Effector memory CD8-positive, alpha-beta T cell (primary cell): ENCODE measurements at regions not wholly inside any gene's neighbourhood (a gene's known extent, or its start where the extent isn't known, plus 50 kb on each side); places are given as distances from the start of the nearest gene placed in this dataset.

Source experiments
- ATAC-seq: fragments of 150-1000 bp; cut with Tn5 transposase; replicated peaks from 2 replicates; pipeline ENCODE4 v1.10.0; 2021; ENCODE audit warnings: mild to moderate bottlenecking, moderate library complexity
- DNase-seq, 3 experiments: peaks; one replicate each; pipeline ENCODE4 v3.0.0; 2021
- H3K27ac Mint-ChIP-seq, 2 donors: one replicate each; pipeline ENCODE4 v1.8.0; 2022; ENCODE audit warnings: mild to moderate bottlenecking in 2 of 2, mixed read lengths in 2 of 2, moderate library complexity in 2 of 2
- H3K27me3 Mint-ChIP-seq, 2 donors: one replicate each; pipeline ENCODE4 v1.8.0; 2022; ENCODE audit warnings: mixed read lengths in 2 of 2
- H3K36me3 Mint-ChIP-seq: one replicate; pipeline ENCODE4 v1.8.0; 2022; ENCODE audit warnings: mild to moderate bottlenecking, moderate library complexity, mixed read lengths; ENCODE audit not compliant: insufficient read depth
- H3K4me1 Mint-ChIP-seq, 2 donors: one replicate each; pipeline ENCODE4 v1.8.0; 2022; ENCODE audit warnings: low read depth in 2 of 2, mixed read lengths in 2 of 2
- H3K4me3 Mint-ChIP-seq, 2 donors: one replicate each; pipeline ENCODE4 v1.8.0; 2022; ENCODE audit warnings: mild to moderate bottlenecking in 2 of 2, mixed read lengths in 2 of 2, moderate library complexity in 2 of 2
- H3K9me3 Mint-ChIP-seq, 2 donors: one replicate each; pipeline ENCODE4 v1.8.0; 2022; ENCODE audit warnings: mixed read lengths in 2 of 2

- Mint-ChIP-seq H3K36me3 (no peaks in the 10 kb centered on the region), H3K4me3 (no peak overlapping the region), H3K9me3 (no peaks in the 10 kb centered on the region), H3K27ac (no peak overlapping the region), H3K4me1 (no peaks in the 10 kb centered on the region), H3K27me3 (no peaks in the 10 kb centered on the region)
- DNase-seq = no peak
- no peak for ATAC-seq
Measured at GRCh38 chr1:199545780-199546179, 481.7 kb upstream of the NR5A2 start.

DNA sequence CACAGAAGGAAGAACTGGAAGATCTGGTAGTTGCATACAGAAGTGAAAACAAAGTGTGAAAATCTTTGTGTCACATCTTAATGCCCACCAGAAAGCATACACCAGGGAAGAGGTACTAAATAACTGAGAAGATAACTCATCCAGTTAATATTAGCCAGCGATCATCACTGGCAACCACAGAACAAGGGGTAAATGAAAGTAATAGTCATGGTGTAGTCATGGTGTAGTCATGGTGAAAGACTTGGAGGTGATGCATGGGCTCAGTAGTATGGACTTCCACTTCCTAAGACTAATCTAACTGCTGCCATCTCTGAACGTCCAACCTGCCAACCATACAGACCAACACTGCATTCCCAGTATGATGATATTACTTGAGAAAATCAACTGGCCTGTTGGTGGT lies 481.2 kb upstream of the NR5A2 start:
- Mint-ChIP-seq H3K4me3 (no peak overlapping the region), H3K27me3 (no peaks in the 10 kb centered on the region), H3K27ac (no peak overlapping the region), H3K4me1 (no peaks in the 10 kb centered on the region), H3K9me3 (no peaks in the 10 kb centered on the region), H3K36me3 (no peaks in the 10 kb centered on the region)
- DNase-seq (no peak), ATAC-seq (no peak)

DNA sequence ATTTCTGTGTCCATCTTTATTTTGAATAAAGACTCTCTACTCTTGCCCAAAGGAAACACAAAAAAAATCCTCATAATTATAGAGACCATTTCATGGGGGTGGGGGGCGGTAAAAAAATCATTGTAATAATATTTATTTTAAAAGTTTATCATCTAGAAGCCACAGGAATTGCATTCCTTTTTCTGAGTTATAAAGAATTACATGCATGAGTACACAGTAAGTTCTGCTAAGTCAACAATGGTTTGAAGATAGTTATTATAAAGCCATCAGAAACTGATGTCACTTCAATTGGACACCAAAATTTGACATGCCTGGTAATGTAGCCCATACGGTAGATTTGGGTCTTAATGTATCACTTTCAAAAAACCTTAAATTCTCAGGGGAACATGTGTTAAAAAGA lies 478.1 kb upstream of the NR5A2 start:
- DNase-seq = no peak
- H3K36me3 Mint-ChIP-seq = no peaks in the 10 kb centered on the region
- H3K27ac Mint-ChIP-seq = no peak overlapping the region
- ATAC-seq = no peak
- peaks cover 12 to 19% of the 10 kb centered on the region in 2 donors for H3K27me3 Mint-ChIP-seq
- H3K4me3 Mint-ChIP-seq = no peak overlapping the region
- no peaks in the 10 kb centered on the region for H3K4me1 Mint-ChIP-seq
- H3K9me3 Mint-ChIP-seq = no peaks in the 10 kb centered on the region

DNA sequence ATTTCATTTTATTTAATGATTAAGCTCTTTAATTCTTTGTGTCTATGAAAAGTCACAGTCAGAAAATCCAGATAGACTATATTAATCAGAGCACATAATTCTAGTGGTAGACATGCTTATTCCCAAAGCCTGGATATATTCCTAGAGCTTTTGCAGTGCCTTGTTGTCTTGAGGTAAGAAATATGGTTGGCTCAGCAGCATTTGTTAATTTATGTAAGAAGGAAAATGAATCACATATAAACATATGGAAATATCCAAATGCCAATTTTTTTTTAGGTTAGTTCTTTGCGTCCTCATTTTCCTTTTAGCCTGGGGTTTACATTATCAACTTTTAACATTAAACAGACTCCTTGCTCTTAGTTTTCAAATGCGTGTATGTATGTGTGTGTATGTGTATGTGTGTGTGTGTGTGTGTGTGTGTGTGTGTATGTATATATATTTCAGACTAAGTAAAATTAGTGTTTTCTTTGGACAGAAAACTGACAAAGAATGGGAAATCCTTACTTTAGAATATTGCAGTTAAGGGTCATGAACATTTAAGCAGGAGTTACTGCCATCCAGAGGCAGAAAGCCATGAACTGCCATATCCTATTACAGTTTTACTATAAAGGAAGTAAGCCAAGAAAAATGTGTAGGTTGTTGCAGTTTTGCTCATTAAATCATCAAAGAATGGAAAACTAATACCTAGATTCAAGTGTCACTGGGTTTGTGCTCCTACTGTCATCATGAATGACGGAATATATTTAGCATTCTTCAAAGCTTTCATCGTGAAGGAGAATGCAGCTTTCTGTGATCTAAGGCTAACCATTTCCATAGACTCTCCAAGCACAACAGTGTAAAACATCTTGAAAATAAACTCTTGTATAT lies 477.1 kb upstream of the NR5A2 start:
- H3K36me3 Mint-ChIP-seq = no peaks in the 10 kb centered on the region
- H3K4me3 Mint-ChIP-seq = no peak overlapping the region
- DNase-seq (no peak), ATAC-seq (no peak)
- no peaks in the 10 kb centered on the region for H3K4me1 Mint-ChIP-seq
- H3K9me3 Mint-ChIP-seq = no peaks in the 10 kb centered on the region
- H3K27me3 Mint-ChIP-seq = peaks cover 12 to 19% of the 10 kb centered on the region in 2 donors
- no peak overlapping the region for H3K27ac Mint-ChIP-seq

DNA sequence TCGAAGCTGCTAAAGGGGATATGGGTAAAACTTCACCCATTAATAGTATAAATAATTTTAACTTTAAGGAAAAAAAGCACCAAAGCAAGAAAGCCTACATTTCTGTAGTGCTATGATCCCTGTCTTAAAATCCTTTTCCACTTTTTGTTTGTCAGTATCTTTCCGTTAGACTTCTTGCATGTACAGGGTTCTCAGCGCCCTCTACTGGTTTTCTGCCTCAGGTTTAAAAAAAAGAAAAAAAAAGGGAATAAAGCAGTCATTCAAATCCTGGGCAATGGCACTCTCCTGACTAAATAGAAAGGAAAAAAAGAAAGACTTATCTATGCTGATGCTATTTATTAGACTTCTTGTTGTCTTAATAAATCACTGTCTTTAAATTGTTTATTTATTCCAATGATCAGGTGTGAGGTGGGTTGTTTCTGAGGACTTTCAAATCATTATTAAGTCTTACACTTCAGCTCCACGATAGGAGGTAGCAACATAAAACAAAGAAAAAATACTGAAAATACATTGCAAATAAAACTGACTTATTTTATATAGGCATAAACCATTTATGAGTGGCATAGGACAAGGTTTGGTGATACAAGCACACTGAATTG lies 475.4 kb upstream of the NR5A2 start:
- no peaks in the 10 kb centered on the region for H3K36me3 Mint-ChIP-seq

GRCh38 chr1:199553104-199553503 lies 474.4 kb upstream of the NR5A2 start:
- no peaks in the 10 kb centered on the region for H3K4me1 Mint-ChIP-seq
- no peak overlapping the region for H3K4me3 Mint-ChIP-seq
- H3K27me3 Mint-ChIP-seq = peaks cover 12 to 19% of the 10 kb centered on the region in 2 donors
- no peak for DNase-seq
- ATAC-seq = no peak
- no peak overlapping the region for H3K27ac Mint-ChIP-seq
- H3K36me3 Mint-ChIP-seq = no peaks in the 10 kb centered on the region
- no peaks in the 10 kb centered on the region for H3K9me3 Mint-ChIP-seq

More for the DNA sequence above, 475.4 kb upstream of the NR5A2 start:
- H3K4me3 Mint-ChIP-seq = no peak overlapping the region
- H3K27me3 Mint-ChIP-seq = peaks cover 12 to 19% of the 10 kb centered on the region in 2 donors
- DNase-seq (no peak), ATAC-seq (no peak)
- no peak overlapping the region for H3K27ac Mint-ChIP-seq
- H3K9me3 Mint-ChIP-seq = no peaks in the 10 kb centered on the region
- H3K4me1 Mint-ChIP-seq = no peaks in the 10 kb centered on the region

GRCh38 chr1:199561334-199561733 lies 466.2 kb upstream of the NR5A2 start:
- Mint-ChIP-seq H3K4me1 (no peaks in the 10 kb centered on the region), H3K9me3 (no peaks in the 10 kb centered on the region), H3K27me3 (peaks cover 0 to 28% of the 10 kb centered on the region in 2 donors), H3K36me3 (no peaks in the 10 kb centered on the region), H3K4me3 (no peak overlapping the region), H3K27ac (no peak overlapping the region)
- ATAC-seq = no peak
- no peak for DNase-seq

- ATAC-seq = no peak
- peaks cover 18 to 25% of the 10 kb centered on the region in 2 donors for H3K27me3 Mint-ChIP-seq
Measured at GRCh38 chr1:199573047-199573446, 454.5 kb upstream of the NR5A2 start.

DNA sequence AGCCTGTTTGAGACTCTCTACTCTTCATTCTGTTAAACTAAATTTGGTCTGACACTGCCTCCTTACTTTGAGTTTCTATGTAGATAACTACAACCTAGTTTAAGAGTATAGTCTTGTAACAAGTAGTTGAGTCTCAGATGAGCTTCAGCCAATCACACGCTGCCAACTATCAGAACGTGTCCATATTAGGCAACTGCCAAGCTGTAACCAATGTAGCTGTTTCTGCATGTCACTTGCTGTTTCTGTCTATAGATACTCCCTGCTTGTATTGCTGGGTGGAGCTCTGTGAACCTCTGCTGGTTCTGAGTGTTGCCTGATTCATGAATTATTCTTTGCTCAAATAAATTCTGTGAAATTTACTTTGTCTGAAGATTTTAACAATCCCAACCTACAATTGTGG lies 452.6 kb upstream of the NR5A2 start:
- DNase-seq (no peak), ATAC-seq (no peak)
- no peaks in the 10 kb centered on the region for H3K9me3 Mint-ChIP-seq
- H3K4me3 Mint-ChIP-seq = no peak overlapping the region
- no peak overlapping the region for H3K27ac Mint-ChIP-seq
- no peaks in the 10 kb centered on the region for H3K4me1 Mint-ChIP-seq
- H3K27me3 Mint-ChIP-seq = peaks cover 18% of the 10 kb centered on the region in 2 donors
- no peaks in the 10 kb centered on the region for H3K36me3 Mint-ChIP-seq

More at GRCh38 chr1:199573047-199573446, 454.5 kb upstream of the NR5A2 start:
- DNase-seq = no peak
- Mint-ChIP-seq H3K4me1 (no peaks in the 10 kb centered on the region), H3K36me3 (no peaks in the 10 kb centered on the region), H3K27ac (no peak overlapping the region), H3K9me3 (no peaks in the 10 kb centered on the region), H3K4me3 (no peak overlapping the region)

GRCh38 chr1:199580300-199580699 lies 447.2 kb upstream of the NR5A2 start:
- Mint-ChIP-seq H3K4me3 (no peak overlapping the region), H3K36me3 (no peaks in the 10 kb centered on the region), H3K4me1 (no peaks in the 10 kb centered on the region), H3K27me3 (peaks cover 14 to 26% of the 10 kb centered on the region in 2 donors), H3K9me3 (no peaks in the 10 kb centered on the region), H3K27ac (no peak overlapping the region)
- ATAC-seq = no peak
- no peak for DNase-seq

DNA sequence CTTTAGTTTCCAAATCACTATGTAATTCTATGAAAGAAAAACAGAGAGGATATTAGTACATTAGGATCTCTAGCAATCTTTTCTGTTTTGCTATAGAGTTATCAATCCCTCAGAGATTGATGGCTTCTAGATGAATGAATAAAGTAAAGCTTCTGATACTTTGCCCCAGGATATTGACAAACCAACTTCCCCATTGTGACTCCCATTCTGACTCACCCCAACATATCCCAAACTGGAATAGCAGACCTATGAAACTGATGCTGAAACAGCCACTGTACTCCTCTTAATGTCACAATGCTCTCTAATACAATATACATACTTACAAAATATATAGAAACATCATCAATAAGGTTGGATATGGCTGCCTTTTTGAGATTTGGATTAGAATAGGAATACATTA lies 442.1 kb upstream of the NR5A2 start:
- ATAC-seq (no peak), DNase-seq (no peak)
- Mint-ChIP-seq H3K27ac (no peak overlapping the region), H3K4me3 (no peak overlapping the region), H3K27me3 (peaks cover 14 to 18% of the 10 kb centered on the region in 2 donors), H3K4me1 (peaks cover 0 to 3% of the 10 kb centered on the region in 2 donors), H3K36me3 (no peaks in the 10 kb centered on the region), H3K9me3 (no peaks in the 10 kb centered on the region)

GRCh38 chr1:199590708-199591107 lies 436.8 kb upstream of the NR5A2 start:
- Mint-ChIP-seq H3K27me3 (peaks cover 0 to 16% of the 10 kb centered on the region in 2 donors), H3K9me3 (no peaks in the 10 kb centered on the region), H3K36me3 (no peaks in the 10 kb centered on the region), H3K27ac (no peak overlapping the region), H3K4me1 (peaks cover 0 to 9% of the 10 kb centered on the region in 2 donors), H3K4me3 (no peak overlapping the region)
- ATAC-seq (no peak), DNase-seq (no peak)

GRCh38 chr1:199591468-199591867 lies 436.0 kb upstream of the NR5A2 start:
- no peak overlapping the region for H3K27ac Mint-ChIP-seq
- H3K4me3 Mint-ChIP-seq = no peak overlapping the region
- peaks cover 0 to 9% of the 10 kb centered on the region in 2 donors for H3K4me1 Mint-ChIP-seq
- no peaks in the 10 kb centered on the region for H3K9me3 Mint-ChIP-seq
- DNase-seq (no peak), ATAC-seq (no peak)
- H3K27me3 Mint-ChIP-seq = peaks cover 0 to 17% of the 10 kb centered on the region in 2 donors
- no peaks in the 10 kb centered on the region for H3K36me3 Mint-ChIP-seq

GRCh38 chr1:199593475-199593874 lies 434.0 kb upstream of the NR5A2 start:
- ATAC-seq = no peak
- Mint-ChIP-seq H3K27me3 (peaks cover 15 to 28% of the 10 kb centered on the region in 2 donors), H3K9me3 (no peaks in the 10 kb centered on the region), H3K36me3 (no peaks in the 10 kb centered on the region), H3K4me3 (no peak overlapping the region), H3K27ac (no peak overlapping the region), H3K4me1 (peaks cover 0 to 9% of the 10 kb centered on the region in 2 donors)
- no peak for DNase-seq
